GM12875 (cell line): ENCODE measurements at regions not wholly inside any gene's neighbourhood (a gene's known extent, or its start where the extent isn't known, plus 50 kb on each side); places are given as distances from the start of the nearest gene placed in this dataset.

Source experiments
- H3K4me3 ChIP-seq: one replicate; pipeline ENCODE4 v1.5.1; 2011; ENCODE audit warnings: low read depth, low read length, control low read depth
- TF ChIP-seq, protein P1 (sequence below): IDR thresholded peaks from 2 replicates; pipeline ENCODE4 v1.5.1; 2011; ENCODE audit warnings: low read depth, mild to moderate bottlenecking, control low read depth, inconsistent platforms, low read length, moderate library complexity, borderline replicate concordance; ENCODE audit not compliant: insufficient read depth

DNA sequence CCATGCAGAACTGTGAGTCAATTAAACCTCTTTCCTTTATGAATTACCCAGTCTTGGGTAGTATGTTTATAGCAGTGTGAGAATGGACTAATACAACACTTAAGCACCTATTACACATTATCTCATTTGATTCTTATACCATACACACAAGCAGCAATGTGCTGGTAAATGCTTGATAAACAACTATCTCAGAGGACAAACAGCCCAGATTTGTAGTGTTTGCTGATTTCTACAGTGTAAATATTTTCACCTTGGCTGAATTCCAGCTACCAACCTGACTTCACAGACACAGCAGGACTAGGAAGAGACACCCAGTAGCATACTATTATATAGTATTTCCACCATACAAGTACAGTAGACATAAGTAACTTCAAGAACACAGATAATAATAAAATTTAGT is 406.5 kb upstream of the CNKSR2 start:
- H3K4me3 ChIP-seq, result no peak overlapping the region
- TF ChIP-seq, protein P1, sequence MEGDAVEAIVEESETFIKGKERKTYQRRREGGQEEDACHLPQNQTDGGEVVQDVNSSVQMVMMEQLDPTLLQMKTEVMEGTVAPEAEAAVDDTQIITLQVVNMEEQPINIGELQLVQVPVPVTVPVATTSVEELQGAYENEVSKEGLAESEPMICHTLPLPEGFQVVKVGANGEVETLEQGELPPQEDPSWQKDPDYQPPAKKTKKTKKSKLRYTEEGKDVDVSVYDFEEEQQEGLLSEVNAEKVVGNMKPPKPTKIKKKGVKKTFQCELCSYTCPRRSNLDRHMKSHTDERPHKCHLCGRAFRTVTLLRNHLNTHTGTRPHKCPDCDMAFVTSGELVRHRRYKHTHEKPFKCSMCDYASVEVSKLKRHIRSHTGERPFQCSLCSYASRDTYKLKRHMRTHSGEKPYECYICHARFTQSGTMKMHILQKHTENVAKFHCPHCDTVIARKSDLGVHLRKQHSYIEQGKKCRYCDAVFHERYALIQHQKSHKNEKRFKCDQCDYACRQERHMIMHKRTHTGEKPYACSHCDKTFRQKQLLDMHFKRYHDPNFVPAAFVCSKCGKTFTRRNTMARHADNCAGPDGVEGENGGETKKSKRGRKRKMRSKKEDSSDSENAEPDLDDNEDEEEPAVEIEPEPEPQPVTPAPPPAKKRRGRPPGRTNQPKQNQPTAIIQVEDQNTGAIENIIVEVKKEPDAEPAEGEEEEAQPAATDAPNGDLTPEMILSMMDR, result no peak

DNA sequence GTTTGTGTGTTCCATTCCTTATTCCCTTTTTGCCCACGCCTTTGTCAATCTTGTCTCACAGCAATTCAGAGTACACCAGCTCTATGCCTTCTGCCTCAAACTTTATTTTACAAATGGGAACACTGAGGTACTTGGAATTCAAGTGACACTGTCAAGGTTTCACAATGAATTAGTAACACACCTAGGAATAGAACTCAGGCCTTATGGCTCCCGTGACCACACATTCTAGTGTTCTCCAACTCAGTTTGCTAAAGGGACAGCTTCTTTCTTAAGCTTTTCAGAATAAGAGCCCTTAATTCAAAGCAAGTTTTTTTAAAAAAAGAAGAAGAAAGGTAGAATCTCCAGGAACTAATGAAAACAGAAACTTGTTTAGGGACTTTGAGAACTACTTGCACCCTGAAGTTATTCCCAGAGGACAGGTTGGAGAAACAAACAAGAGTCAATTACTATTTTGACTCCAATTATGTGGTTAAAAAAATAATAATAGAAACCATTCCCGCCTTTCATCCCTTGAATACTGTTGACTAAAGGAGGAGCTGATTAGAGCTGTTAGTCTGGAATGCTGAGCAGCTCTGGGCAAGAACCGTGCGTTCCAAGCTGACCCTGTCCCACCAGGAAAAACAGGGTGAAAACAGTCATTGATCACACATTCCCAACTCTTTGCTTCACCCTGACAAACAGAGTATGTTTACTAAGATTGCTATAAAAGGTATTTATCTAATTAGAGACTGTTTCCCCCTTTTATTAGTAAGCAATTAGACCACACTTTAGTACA is 408.8 kb upstream of the CNKSR2 start:
- TF ChIP-seq, protein P1, result no peak

DNA sequence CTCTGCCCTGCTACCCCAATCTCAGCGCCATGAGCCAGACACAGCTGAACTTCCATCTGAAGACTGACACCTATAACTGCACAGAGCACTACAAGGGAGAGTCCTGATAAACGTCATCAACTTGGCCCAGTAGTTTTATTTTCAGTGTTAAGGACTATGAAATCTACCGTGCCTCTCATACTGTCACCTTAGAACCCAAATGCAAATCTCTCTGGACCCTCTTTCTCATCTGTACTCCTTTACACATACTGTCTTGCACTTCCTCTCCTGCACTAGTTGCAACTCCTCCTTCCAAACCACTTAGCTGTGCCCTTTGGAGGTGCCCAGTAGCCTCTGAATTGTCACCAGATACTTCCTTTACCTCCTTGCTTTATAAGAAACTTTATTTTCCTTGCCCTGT is 420.2 kb upstream of the CNKSR2 start:
- TF ChIP-seq, protein P1, result no peak
- no peak overlapping the region for H3K4me3 ChIP-seq

More for the DNA sequence above, 408.8 kb upstream of the CNKSR2 start:
- no peak overlapping the region for H3K4me3 ChIP-seq

DNA sequence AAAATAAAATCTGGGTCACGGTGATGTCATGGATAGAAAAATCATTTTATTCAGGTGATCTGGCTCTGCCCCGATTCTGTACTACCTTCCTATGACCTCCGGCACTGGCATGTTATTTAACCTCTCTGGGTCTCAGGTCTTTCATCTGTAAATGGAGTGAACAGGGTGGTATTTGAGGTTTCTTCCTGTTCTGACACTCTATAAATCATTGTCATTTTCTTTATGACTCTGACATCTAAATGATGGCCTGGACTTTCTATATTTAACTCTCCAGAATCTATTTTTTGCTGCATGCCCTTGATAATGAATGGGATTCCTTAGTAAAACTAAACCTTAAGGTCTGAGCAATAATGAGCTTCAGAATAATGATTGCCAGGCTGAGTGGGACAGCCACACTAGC is 422.0 kb upstream of the CNKSR2 start:
- TF ChIP-seq, protein P1, result no peak
- H3K4me3 ChIP-seq, result no peak overlapping the region

DNA sequence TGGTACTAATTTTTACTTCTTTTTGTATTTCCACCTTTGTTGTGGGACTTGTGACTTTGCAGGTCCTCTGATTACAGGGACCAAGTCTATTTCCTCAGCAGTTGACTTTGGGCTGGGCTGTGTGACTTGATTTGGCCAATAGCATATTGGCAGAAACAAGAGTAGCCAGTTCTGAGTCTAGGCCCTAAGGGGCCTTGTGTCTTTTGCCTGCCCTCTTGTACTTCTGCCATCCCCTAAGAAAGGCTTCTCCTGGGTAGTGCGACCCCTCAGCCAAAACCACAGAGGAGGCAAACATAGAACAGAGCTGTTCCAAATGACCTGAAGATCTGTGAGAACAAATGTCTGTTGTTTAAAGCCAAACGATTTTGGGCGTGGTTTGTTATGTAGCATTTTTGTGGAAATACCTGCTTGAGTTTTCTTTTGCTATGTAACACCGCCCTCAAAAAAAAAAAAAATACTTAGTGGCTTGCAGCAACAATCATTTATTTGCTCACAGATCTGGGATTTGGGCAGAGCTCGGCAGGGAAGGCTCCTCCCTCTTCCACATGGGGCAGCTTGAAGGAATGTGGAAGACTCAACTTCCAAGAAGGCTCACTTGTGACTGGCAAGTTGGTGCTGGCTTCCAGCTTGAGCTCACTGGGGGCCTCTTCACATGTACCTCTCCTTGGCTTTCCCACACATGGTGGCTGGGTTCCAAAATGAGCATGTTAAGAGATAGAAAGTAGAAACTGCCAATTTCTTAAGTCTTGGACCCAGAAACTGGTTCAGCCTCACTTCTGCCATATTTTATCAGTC is 423.0 kb upstream of the CNKSR2 start:
- TF ChIP-seq, protein P1, result no peak

DNA sequence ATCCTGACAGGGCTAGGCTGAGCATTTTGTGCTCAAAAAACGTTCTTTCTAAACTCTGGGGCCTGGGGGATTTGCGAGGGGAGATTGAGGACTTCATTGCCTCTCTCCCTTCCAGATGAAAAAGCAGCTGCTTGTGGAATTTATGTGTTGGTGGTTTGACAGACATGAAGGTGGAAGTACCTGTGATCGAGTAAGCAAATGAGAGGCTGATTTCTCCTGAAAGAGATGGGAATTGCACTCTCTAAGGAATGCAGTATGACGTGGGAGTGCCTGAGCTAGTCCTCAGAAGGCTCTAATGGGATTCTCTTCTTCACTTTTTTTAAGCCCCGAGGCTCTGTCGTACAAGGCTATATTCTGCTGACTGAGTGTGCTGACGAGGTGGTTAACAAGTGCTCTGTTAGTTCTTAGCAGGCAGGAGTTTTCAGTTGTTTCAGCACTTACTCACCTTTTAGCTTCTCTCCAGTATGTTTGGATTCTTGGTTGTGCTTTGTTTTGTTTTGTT is 426.8 kb upstream of the CNKSR2 start:
- TF ChIP-seq, protein P1, result no peak
- H3K4me3 ChIP-seq, result no peak overlapping the region

More for the DNA sequence above, 423.0 kb upstream of the CNKSR2 start:
- H3K4me3 ChIP-seq, result no peak overlapping the region

DNA sequence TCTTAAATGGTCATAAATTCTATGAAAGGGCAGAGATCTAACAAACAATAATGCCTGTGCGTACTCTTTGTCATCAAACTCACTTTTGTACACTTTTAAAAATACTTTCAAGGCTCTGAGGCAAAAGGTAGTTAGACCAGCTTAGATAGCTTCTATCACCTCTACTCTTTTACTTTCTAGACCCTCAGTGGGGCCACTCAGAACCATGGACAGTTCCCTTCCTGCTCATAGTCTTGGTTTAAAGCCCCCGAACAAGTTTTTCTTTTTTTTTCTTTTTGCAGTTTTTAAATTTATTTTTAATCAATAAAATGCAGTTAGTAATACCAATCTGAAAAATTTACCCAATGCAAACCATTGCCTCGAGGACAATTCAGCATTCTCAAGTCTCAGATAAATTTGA is 460.5 kb upstream of the CNKSR2 start:
- TF ChIP-seq, protein P1, result no peak
- H3K4me3 ChIP-seq, result no peak overlapping the region
